HL-60 (cell line): ENCODE measurements at regions not wholly inside any gene's neighbourhood (a gene's known extent, or its start where the extent isn't known, plus 50 kb on each side); places are given as distances from the start of the nearest gene placed in this dataset.

Source experiments
- GABPA ChIP-seq: IDR thresholded peaks from 2 replicates; pipeline ENCODE4 v1.6.1; 2012; ENCODE audit warnings: low read depth
- POLR2AphosphoS5 ChIP-seq: IDR thresholded peaks from 2 replicates; pipeline ENCODE4 v1.6.1; 2012; ENCODE audit warnings: low read depth
- SPI1 ChIP-seq: IDR thresholded peaks from 2 replicates; pipeline ENCODE4 v1.6.1; 2012; ENCODE audit warnings: low read depth, mild to moderate bottlenecking, borderline replicate concordance
- TF ChIP-seq, protein P1 (sequence below): IDR thresholded peaks from one replicate; pipeline ENCODE4 v1.5.1; 2011; ENCODE audit warnings: low read length, control low read depth, inconsistent platforms; ENCODE audit not compliant: insufficient read depth
- TF ChIP-seq, protein P2 (sequence below): IDR thresholded peaks from 2 replicates; pipeline ENCODE4 v1.6.1; 2012; ENCODE audit warnings: low read depth; ENCODE audit not compliant: insufficient replicate concordance

DNA sequence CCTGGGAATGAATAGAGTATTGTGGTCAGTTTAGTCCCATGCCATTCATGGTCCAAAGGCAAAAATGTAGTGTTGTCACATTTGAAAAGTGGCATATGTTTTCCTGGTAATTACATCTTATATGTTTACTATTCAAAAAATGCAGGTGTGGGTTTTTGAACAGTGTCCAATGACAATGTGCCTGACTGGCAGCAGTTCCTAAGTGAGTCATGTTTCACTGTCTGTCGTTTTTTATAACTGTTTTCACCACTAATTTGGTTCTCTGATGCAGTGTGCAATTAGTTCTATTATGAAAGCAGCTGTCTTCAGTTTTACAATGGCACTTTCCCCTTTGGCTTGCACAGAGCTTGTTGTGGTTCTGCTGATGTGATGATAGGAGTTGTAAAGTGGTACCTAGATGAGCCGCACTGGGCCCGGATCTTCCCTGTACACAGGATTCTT, 162.3 kb downstream of the SEM1 start:
- no peak for TF ChIP-seq POLR2AphosphoS5
- TF ChIP-seq, protein P1, sequence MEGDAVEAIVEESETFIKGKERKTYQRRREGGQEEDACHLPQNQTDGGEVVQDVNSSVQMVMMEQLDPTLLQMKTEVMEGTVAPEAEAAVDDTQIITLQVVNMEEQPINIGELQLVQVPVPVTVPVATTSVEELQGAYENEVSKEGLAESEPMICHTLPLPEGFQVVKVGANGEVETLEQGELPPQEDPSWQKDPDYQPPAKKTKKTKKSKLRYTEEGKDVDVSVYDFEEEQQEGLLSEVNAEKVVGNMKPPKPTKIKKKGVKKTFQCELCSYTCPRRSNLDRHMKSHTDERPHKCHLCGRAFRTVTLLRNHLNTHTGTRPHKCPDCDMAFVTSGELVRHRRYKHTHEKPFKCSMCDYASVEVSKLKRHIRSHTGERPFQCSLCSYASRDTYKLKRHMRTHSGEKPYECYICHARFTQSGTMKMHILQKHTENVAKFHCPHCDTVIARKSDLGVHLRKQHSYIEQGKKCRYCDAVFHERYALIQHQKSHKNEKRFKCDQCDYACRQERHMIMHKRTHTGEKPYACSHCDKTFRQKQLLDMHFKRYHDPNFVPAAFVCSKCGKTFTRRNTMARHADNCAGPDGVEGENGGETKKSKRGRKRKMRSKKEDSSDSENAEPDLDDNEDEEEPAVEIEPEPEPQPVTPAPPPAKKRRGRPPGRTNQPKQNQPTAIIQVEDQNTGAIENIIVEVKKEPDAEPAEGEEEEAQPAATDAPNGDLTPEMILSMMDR, result no peak
- no peak for TF ChIP-seq GABPA
- TF ChIP-seq, protein P2, sequence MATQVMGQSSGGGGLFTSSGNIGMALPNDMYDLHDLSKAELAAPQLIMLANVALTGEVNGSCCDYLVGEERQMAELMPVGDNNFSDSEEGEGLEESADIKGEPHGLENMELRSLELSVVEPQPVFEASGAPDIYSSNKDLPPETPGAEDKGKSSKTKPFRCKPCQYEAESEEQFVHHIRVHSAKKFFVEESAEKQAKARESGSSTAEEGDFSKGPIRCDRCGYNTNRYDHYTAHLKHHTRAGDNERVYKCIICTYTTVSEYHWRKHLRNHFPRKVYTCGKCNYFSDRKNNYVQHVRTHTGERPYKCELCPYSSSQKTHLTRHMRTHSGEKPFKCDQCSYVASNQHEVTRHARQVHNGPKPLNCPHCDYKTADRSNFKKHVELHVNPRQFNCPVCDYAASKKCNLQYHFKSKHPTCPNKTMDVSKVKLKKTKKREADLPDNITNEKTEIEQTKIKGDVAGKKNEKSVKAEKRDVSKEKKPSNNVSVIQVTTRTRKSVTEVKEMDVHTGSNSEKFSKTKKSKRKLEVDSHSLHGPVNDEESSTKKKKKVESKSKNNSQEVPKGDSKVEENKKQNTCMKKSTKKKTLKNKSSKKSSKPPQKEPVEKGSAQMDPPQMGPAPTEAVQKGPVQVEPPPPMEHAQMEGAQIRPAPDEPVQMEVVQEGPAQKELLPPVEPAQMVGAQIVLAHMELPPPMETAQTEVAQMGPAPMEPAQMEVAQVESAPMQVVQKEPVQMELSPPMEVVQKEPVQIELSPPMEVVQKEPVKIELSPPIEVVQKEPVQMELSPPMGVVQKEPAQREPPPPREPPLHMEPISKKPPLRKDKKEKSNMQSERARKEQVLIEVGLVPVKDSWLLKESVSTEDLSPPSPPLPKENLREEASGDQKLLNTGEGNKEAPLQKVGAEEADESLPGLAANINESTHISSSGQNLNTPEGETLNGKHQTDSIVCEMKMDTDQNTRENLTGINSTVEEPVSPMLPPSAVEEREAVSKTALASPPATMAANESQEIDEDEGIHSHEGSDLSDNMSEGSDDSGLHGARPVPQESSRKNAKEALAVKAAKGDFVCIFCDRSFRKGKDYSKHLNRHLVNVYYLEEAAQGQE, result no peak
- TF ChIP-seq SPI1, result no peak
